ENCODE measurements at regions not wholly inside any gene's neighbourhood (a gene's known extent, or its start where the extent isn't known, plus 50 kb on each side); places are given as distances from the start of the nearest gene placed in this dataset.
"Not testable (repeated sequence)": the region's sequence is repeated elsewhere in the genome, so short reads cannot be mapped to it uniquely, and the experiment has no call there.

GRCh38 chr5:96198356-96199058 lies 234.5 kb downstream of the PCSK1 start:
- no peak for DNase-seq

- DNase-seq = not testable (repeated sequence)
These were observed 235.3 kb downstream of the PCSK1 start for GRCh38 chr5:96197767-96198166.

GRCh38 chr5:96197347-96197746 lies 235.7 kb upstream of the ELL2 start:
- no peak for DNase-seq

- DNase-seq = no peak
These were observed 235.2 kb upstream of the ELL2 start for GRCh38 chr5:96196890-96197289.

- no peak for DNase-seq
These were observed 234.8 kb upstream of the ELL2 start for GRCh38 chr5:96196407-96196806.

- no peak for DNase-seq
These were observed 233.5 kb upstream of the ELL2 start for GRCh38 chr5:96195123-96195522.

- no peak for DNase-seq
These were observed 232.9 kb upstream of the ELL2 start for GRCh38 chr5:96194593-96194992.

- DNase-seq = no peak
These were observed 232.3 kb upstream of the ELL2 start for GRCh38 chr5:96193946-96194345.

GRCh38 chr5:96189987-96190386 lies 228.3 kb upstream of the ELL2 start:
- no peak for DNase-seq

GRCh38 chr5:96189028-96189826 lies 227.6 kb upstream of the ELL2 start:
- no peak for DNase-seq

GRCh38 chr5:96187309-96188027 lies 225.8 kb upstream of the ELL2 start:
- no peak for DNase-seq

- DNase-seq = not testable (repeated sequence)
These were observed 222.9 kb upstream of the ELL2 start for GRCh38 chr5:96184510-96184909.

GRCh38 chr5:96180684-96181435 lies 219.2 kb upstream of the ELL2 start:
- DNase-seq = no peak

- no peak for DNase-seq
These were observed 215.7 kb upstream of the ELL2 start for GRCh38 chr5:96177303-96177869.

- DNase-seq = no peak
These were observed 214.4 kb upstream of the ELL2 start for GRCh38 chr5:96176022-96176421.

GRCh38 chr5:96175090-96175489 lies 213.4 kb upstream of the ELL2 start:
- DNase-seq = no peak

- DNase-seq = no peak
These were observed 211.7 kb upstream of the ELL2 start for GRCh38 chr5:96173366-96173765.

GRCh38 chr5:96172436-96172835 lies 210.8 kb upstream of the ELL2 start:
- DNase-seq = no peak

- DNase-seq = not testable (repeated sequence)
These were observed 210.3 kb upstream of the ELL2 start for GRCh38 chr5:96171973-96172372.

GRCh38 chr5:96170481-96171125 lies 209.0 kb upstream of the ELL2 start:
- not testable (repeated sequence) for DNase-seq

GRCh38 chr5:96168833-96169232 lies 207.2 kb upstream of the ELL2 start:
- not testable (repeated sequence) for DNase-seq

- no peak for DNase-seq
These were observed 197.4 kb upstream of the ELL2 start for GRCh38 chr5:96159043-96159442.
